Fibroblast of the aortic adventitia (primary cell): ENCODE measurements at regions not wholly inside any gene's neighbourhood (a gene's known extent, or its start where the extent isn't known, plus 50 kb on each side); places are given as distances from the start of the nearest gene placed in this dataset.
"Not testable (repeated sequence)": the region's sequence is repeated elsewhere in the genome, so short reads cannot be mapped to it uniquely, and the experiment has no call there.

Experiments used
- DNase-seq: peaks from one replicate; pipeline ENCODE4 v3.0.0-alpha.2; 2010; ENCODE audit warnings: low read depth
- H3K4me3 ChIP-seq: 2 replicates; pipeline ENCODE4 v1.5.1; 2011; ENCODE audit warnings: low read depth, mild to moderate bottlenecking, control low read depth, low read length, moderate library complexity
- CTCF ChIP-seq: IDR thresholded peaks from 2 replicates; pipeline ENCODE4 v1.5.1; 2011; ENCODE audit warnings: mild to moderate bottlenecking, low read length, control low read depth, inconsistent platforms; ENCODE audit not compliant: insufficient read depth

GRCh38 chr5:8829323-8830029 is 716.4 kb downstream of the SEMA5A start:
- DNase-seq = peak; percentile 99
- no peak for TF ChIP-seq CTCF
- H3K4me3 ChIP-seq = no peak overlapping the region

- no peak for TF ChIP-seq CTCF
- DNase-seq = no peak
- H3K4me3 ChIP-seq = no peak overlapping the region
Measured at GRCh38 chr5:8831251-8831650, 714.6 kb downstream of the SEMA5A start.

GRCh38 chr5:8831854-8832253 is 714.0 kb downstream of the SEMA5A start:
- TF ChIP-seq CTCF = no peak
- H3K4me3 ChIP-seq = no peak overlapping the region
- peak; percentile 37 for DNase-seq

- DNase-seq = no peak
- TF ChIP-seq CTCF = no peak
- no peak overlapping the region for H3K4me3 ChIP-seq
Measured at GRCh38 chr5:8839361-8840055, 706.4 kb downstream of the SEMA5A start.

- no peak for DNase-seq
- no peak overlapping the region for H3K4me3 ChIP-seq
- TF ChIP-seq CTCF = no peak
Measured at GRCh38 chr5:8840237-8840636, 705.6 kb downstream of the SEMA5A start.

- DNase-seq, H3K4me3 ChIP-seq: not testable (repeated sequence)
Measured at GRCh38 chr5:8840746-8841145, 705.1 kb downstream of the SEMA5A start.

- no peak overlapping the region for H3K4me3 ChIP-seq
- DNase-seq = peak; percentile 39
- peak; percentile 59 for TF ChIP-seq CTCF
Measured at GRCh38 chr5:8842971-8843551, 702.8 kb downstream of the SEMA5A start.
